B cell (primary cell): ENCODE measurements at regions not wholly inside any gene's neighbourhood (a gene's known extent, or its start where the extent isn't known, plus 50 kb on each side); places are given as distances from the start of the nearest gene placed in this dataset.

Experiments used
- ATAC-seq: fragments of 200-7000 bp; cut with Tn5 transposase; one replicate; pipeline ENCODE4 v1.10.0; 2021; ENCODE audit warnings: low read depth, mild to moderate bottlenecking, moderate number of reproducible peaks, moderate library complexity
- CTCF ChIA-PET: fragments of 350-600 bp; sonication (Branson Sonifier 250); formaldehyde crosslinking; loops from one replicate; lab custom pipeline; 2021; ENCODE audit warnings: antibody characterized with exemption, inconsistent platforms; lab: Charles Lee
- POLR2A ChIA-PET: fragments of 350-600 bp; sonication (Branson Sonifier 250); formaldehyde crosslinking; loops from one replicate; lab custom pipeline; 2021; ENCODE audit warnings: antibody characterized with exemption; lab: Charles Lee
- DNase-seq: peaks from one replicate; pipeline ENCODE4 v3.0.0; 2013
- H2AFZ ChIP-seq: 2 replicates; pipeline ENCODE4 v1.6.1; 2012; ENCODE audit warnings: mild to moderate bottlenecking, low read depth, low read length; ENCODE audit not compliant: insufficient read depth, poor library complexity, severe bottlenecking
- H3K27ac ChIP-seq, 2 donors: 1 replicate in 1 of 2; 2 replicates in 1 of 2; pipeline ENCODE4 v1.5.1; 2012 to 2013; ENCODE audit warnings: low read length in 2 of 2, mild to moderate bottlenecking in 2 of 2, moderate library complexity in 1 of 2
- H3K27me3 ChIP-seq, 4 experiments: fragments of 200-600 bp in 1 of 4; sonication (generic) in 1 of 4; replicated peaks in 1 of 4; 1 replicate in 2 of 4; 2 replicates in 2 of 4; pipeline versions ENCODE4 v1.6.1 to v1.7.0; 2013 to 2016; ENCODE audit warnings: low read length in 3 of 4, mild to moderate bottlenecking in 2 of 4, mixed read lengths in 1 of 4, moderate library complexity in 1 of 4; ENCODE audit not compliant: insufficient read depth in 4 of 4, control insufficient read depth in 3 of 4; ENCODE audit errors: control extremely low read depth in 1 of 4
- H3K36me3 ChIP-seq, 2 experiments: replicated peaks in 1 of 2; 1 replicate in 1 of 2; 2 replicates in 1 of 2; pipeline versions ENCODE4 v1.6.1 to v1.7.1; 2013; ENCODE audit warnings: low read length in 1 of 2; ENCODE audit not compliant: insufficient read depth in 2 of 2, control insufficient read depth in 1 of 2; ENCODE audit errors: control extremely low read depth in 1 of 2, extremely low read depth in 1 of 2
- H3K4me1 ChIP-seq, 2 donors: fragments of 200-600 bp in 1 of 2; sonication (generic) in 1 of 2; 1 replicate in 1 of 2; 2 replicates in 1 of 2; pipeline versions ENCODE4 v1.5.1 to v1.6.1; 2013 to 2017; ENCODE audit warnings: low read length in 2 of 2; ENCODE audit not compliant: control insufficient read depth in 2 of 2, insufficient read depth in 2 of 2
- H3K4me2 ChIP-seq: replicated peaks from 2 replicates; pipeline ENCODE3; 2012; ENCODE audit warnings: mild to moderate bottlenecking, low read depth, low read length; ENCODE audit not compliant: poor library complexity, severe bottlenecking
- H3K4me3 ChIP-seq, 5 experiments: fragments of 200-600 bp in 1 of 5; sonication (generic) in 1 of 5; 1 replicate in 3 of 5; 2 replicates in 2 of 5; pipeline versions ENCODE4 v1.5.1 to v1.7.0; 2011 to 2016; ENCODE audit warnings: low read length in 4 of 5, mild to moderate bottlenecking in 4 of 5, low read depth in 2 of 5, control low read depth in 1 of 5, moderate library complexity in 1 of 5; ENCODE audit not compliant: insufficient read depth in 1 of 5; ENCODE audit errors: control extremely low read depth in 1 of 5, extremely low read depth in 1 of 5
- H3K79me2 ChIP-seq: fragments of 200-600 bp; sonication (generic); one replicate; pipeline ENCODE4 v1.6.0; 2016; ENCODE audit warnings: low read length; ENCODE audit not compliant: control insufficient read depth, insufficient read depth
- H3K9ac ChIP-seq: fragments of 200-600 bp; sonication (generic); 2 replicates; pipeline ENCODE4 v1.6.1; 2017; ENCODE audit warnings: mild to moderate bottlenecking, low read length, moderate library complexity
- H3K9me3 ChIP-seq, 3 donors: one replicate each; pipeline versions ENCODE4 v1.6.1 to v1.7.1; 2013; ENCODE audit warnings: low read length in 2 of 3; ENCODE audit not compliant: control insufficient read depth in 2 of 3, insufficient read depth in 1 of 3; ENCODE audit errors: control extremely low read depth in 1 of 3
- H4K20me1 ChIP-seq: 2 replicates; pipeline ENCODE4 v1.6.0; 2012; ENCODE audit warnings: mild to moderate bottlenecking, low read length; ENCODE audit not compliant: insufficient read depth, control insufficient read depth, poor library complexity, severe bottlenecking
- H3K27ac Mint-ChIP-seq: one replicate; pipeline ENCODE4 v1.8.0; 2021; ENCODE audit warnings: mixed read lengths
- H3K27me3 Mint-ChIP-seq: one replicate; pipeline ENCODE4 v1.8.0; 2021; ENCODE audit warnings: mixed read lengths
- H3K4me1 Mint-ChIP-seq: one replicate; pipeline ENCODE4 v1.8.0; 2021; ENCODE audit warnings: mixed read lengths
- H3K4me3 Mint-ChIP-seq: one replicate; pipeline ENCODE4 v1.8.0; 2021; ENCODE audit warnings: mixed read lengths
- H3K9me3 Mint-ChIP-seq: one replicate; pipeline ENCODE4 v1.8.0; 2022; ENCODE audit warnings: mixed read lengths; ENCODE audit not compliant: insufficient read depth
- EZH2 ChIP-seq: IDR thresholded peaks from 2 replicates; pipeline ENCODE4 v1.6.1; 2012; ENCODE audit warnings: borderline replicate concordance, low read depth, mild to moderate bottlenecking, moderate library complexity, low read length; ENCODE audit not compliant: insufficient read depth, poor library complexity, severe bottlenecking
- WGBS: methylation state at CpG from one replicate; pipeline ENCODE4 v1.1.5; 2013; ENCODE audit warnings: missing lambda C conversion rate; ENCODE audit not compliant: insufficient coverage; 5-methylcytosine and 5-hydroxymethylcytosine counted together
- intact Hi-C: fragments of 100-400 bp; cut with micrococcal nuclease; formaldehyde crosslinking; loops from one replicate; pipeline ENCODE4 v1.10.0; 2022
- TF ChIP-seq, protein P1 (sequence below): fragments of 200-600 bp; IDR thresholded peaks from one replicate; pipeline ENCODE4 v1.8.0; 2022; ENCODE audit warnings: antibody characterized with exemption, mild to moderate bottlenecking

DNA sequence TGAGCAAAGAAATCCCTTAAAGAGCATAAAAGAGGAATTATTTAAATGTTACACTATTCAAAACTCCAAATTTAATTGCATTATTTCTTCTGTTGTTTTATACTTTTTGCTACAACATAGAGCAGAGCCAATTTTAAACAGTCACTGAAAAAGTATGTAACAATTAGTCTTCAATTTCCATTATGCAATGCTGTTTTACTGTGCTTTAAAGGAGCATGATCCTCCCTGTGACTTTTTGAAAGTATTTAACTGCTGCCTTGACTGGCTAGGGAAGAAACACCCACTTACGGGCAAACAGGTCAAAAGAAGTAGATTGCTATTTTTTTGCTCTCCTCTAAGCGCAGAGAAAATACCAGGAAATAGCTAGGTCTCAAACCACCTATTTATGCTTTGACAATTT is 217.4 kb upstream of the GCFC2 start:
- no peaks in the 10 kb centered on the region for H3K36me3 ChIP-seq
- no peak overlapping the region for H3K4me2 ChIP-seq
- H3K79me2 ChIP-seq: no peaks in the 10 kb centered on the region
- intact Hi-C loops: no loop called here
- TF ChIP-seq EZH2: no peak
- TF ChIP-seq, protein P1, sequence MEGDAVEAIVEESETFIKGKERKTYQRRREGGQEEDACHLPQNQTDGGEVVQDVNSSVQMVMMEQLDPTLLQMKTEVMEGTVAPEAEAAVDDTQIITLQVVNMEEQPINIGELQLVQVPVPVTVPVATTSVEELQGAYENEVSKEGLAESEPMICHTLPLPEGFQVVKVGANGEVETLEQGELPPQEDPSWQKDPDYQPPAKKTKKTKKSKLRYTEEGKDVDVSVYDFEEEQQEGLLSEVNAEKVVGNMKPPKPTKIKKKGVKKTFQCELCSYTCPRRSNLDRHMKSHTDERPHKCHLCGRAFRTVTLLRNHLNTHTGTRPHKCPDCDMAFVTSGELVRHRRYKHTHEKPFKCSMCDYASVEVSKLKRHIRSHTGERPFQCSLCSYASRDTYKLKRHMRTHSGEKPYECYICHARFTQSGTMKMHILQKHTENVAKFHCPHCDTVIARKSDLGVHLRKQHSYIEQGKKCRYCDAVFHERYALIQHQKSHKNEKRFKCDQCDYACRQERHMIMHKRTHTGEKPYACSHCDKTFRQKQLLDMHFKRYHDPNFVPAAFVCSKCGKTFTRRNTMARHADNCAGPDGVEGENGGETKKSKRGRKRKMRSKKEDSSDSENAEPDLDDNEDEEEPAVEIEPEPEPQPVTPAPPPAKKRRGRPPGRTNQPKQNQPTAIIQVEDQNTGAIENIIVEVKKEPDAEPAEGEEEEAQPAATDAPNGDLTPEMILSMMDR: no peak
- peaks cover 0 to 3% (median 0%) of the 10 kb centered on the region in 3 donors for H3K9me3 ChIP-seq
- no peaks in the 10 kb centered on the region for H4K20me1 ChIP-seq
- Mint-ChIP-seq H3K27me3 (no peaks in the 10 kb centered on the region), H3K4me1 (no peaks in the 10 kb centered on the region), H3K27ac (no peak overlapping the region), H3K9me3 (no peaks in the 10 kb centered on the region), H3K4me3 (no peak overlapping the region)
- H2AFZ ChIP-seq: no peak overlapping the region
- no CpG with 5 or more reads among the region's 2 CpGs for WGBS
- no peaks in the 10 kb centered on the region for H3K4me1 ChIP-seq
- CTCF ChIA-PET: no interaction called here
- no peak overlapping the region for H3K27ac ChIP-seq
- no peak overlapping the region for H3K9ac ChIP-seq
- POLR2A ChIA-PET: no interaction called here
- no peak for DNase-seq
- no peak overlapping the region for H3K4me3 ChIP-seq
- no peak for ATAC-seq
- no peaks in the 10 kb centered on the region for H3K27me3 ChIP-seq

DNA sequence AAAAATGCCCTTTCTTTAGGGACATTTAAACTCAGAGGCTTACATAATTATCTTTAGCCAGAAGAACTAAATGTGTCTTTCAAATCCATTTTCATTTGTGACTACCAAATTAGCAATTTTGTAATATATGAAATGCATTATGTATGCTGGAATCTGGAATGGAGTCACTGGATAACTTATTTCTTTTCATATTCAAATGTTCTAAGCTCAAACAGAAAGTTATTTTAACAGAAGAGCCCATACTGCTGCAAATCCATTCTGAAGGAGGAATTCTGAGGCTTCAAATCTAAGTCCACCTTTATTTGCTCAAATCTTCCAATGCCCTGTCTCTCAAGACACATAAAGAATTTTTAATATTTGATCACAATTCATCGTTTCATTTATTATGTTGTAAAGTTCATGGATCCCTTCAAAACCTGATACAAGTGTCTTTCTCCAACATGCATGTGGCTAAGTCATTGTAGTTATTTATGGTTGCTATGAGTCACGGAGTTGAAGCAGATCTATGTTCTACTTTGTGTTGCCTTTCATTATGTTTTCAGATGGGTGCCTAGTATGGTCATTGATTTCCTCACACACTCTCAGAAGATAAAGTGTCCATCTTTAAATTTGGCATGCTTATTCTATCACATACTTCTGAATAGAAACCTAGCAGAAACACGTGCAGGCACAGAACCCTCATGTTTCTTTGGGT is 214.8 kb upstream of the GCFC2 start:
- no peak overlapping the region for H3K4me2 ChIP-seq
- ChIA-PET POLR2A (no interaction called here), CTCF (no interaction called here)
- no CpG with 5 or more reads among the region's 3 CpGs for WGBS
- no peaks in the 10 kb centered on the region for H3K79me2 ChIP-seq
- no peak for DNase-seq
- Mint-ChIP-seq H3K4me3 (no peak overlapping the region), H3K27ac (no peak overlapping the region), H3K4me1 (no peaks in the 10 kb centered on the region), H3K27me3 (no peaks in the 10 kb centered on the region), H3K9me3 (no peaks in the 10 kb centered on the region)
- H3K27me3 ChIP-seq: no peaks in the 10 kb centered on the region
- no peak overlapping the region for H3K4me3 ChIP-seq
- no peak overlapping the region for H3K27ac ChIP-seq
- TF ChIP-seq EZH2: no peak
- TF ChIP-seq, protein P1: no peak
- no peaks in the 10 kb centered on the region for H3K36me3 ChIP-seq
- no peak for ATAC-seq
- H3K9ac ChIP-seq: no peak overlapping the region
- no peaks in the 10 kb centered on the region for H3K4me1 ChIP-seq
- peaks cover 0 to 3% (median 0%) of the 10 kb centered on the region in 3 donors for H3K9me3 ChIP-seq
- no peaks in the 10 kb centered on the region for H4K20me1 ChIP-seq
- no peak overlapping the region for H2AFZ ChIP-seq
- intact Hi-C loops: no loop called here
